Right lobe of liver (tissue), 6 donors: ENCODE measurements at regions not wholly inside any gene's neighbourhood (a gene's known extent, or its start where the extent isn't known, plus 50 kb on each side); places are given as distances from the start of the nearest gene placed in this dataset.

Source experiments
- ATAC-seq, 4 donors: fragments of 200-7000 bp; cut with Tn5 transposase; one replicate each; pipeline ENCODE4 v1.9.1; 2020; ENCODE audit warnings: mild to moderate bottlenecking in 4 of 4, moderate library complexity in 4 of 4
- DNase-seq, 3 donors: peaks; one replicate each; pipeline ENCODE4 v3.0.0-alpha.2; 2020
- H3K27ac ChIP-seq, 3 donors: fragments of 200-600 bp; one replicate each; pipeline ENCODE4 v1.8.0; 2022
- H3K27me3 ChIP-seq, 2 donors: fragments of 200-600 bp; one replicate each; pipeline ENCODE4 v1.8.0; 2022
- H3K36me3 ChIP-seq, 4 donors: fragments of 200-600 bp; sonication (generic) in 1 of 4; one replicate each; pipeline versions ENCODE4 v1.5.1 to v1.8.0; 2017 to 2022; ENCODE audit warnings: control low read depth in 1 of 4
- H3K4me1 ChIP-seq, 4 donors: fragments of 200-600 bp; sonication (generic) in 1 of 4; one replicate each; pipeline versions ENCODE4 v1.5.1 to v1.8.0; 2017 to 2022; ENCODE audit warnings: control low read depth in 1 of 4
- H3K4me3 ChIP-seq, 3 donors: fragments of 200-600 bp; one replicate each; pipeline ENCODE4 v1.8.0; 2022
- H3K9me3 ChIP-seq, 4 donors: fragments of 200-600 bp; sonication (generic) in 1 of 4; one replicate each; pipeline versions ENCODE4 v1.5.1 to v1.8.0; 2017 to 2022; ENCODE audit warnings: control low read depth in 1 of 4
- CTCF ChIP-seq, 4 donors: fragments of 200-600 bp in 3 of 4; fragments of 450-650 bp in 1 of 4; IDR thresholded peaks; one replicate each; pipeline versions ENCODE4 v1.5.1 to v1.8.0; 2016 to 2022; ENCODE audit warnings: antibody characterized with exemption in 4 of 4, mild to moderate bottlenecking in 2 of 4
- POLR2A ChIP-seq: fragments of 450-650 bp; IDR thresholded peaks from one replicate; pipeline ENCODE4 v1.6.1; 2017; ENCODE audit warnings: antibody characterized with exemption, mild to moderate bottlenecking
- WGBS: methylation state at CpG from one replicate; pipeline ENCODE4 v1.1.6; 2018; ENCODE audit warnings: low coverage, low lambda C conversion rate; ENCODE audit not compliant: insufficient coverage; ENCODE audit errors: missing lambda C conversion rate; 5-methylcytosine and 5-hydroxymethylcytosine counted together
- intact Hi-C, 2 donors: fragments of 100-400 bp; cut with DNase I; formaldehyde crosslinking; loops; one replicate each; pipeline versions ENCODE4 v1.11.2 to v1.14.1; 2022
- donor health status: DM: no; HTN: yes; CAD: no.
- donor health status: DM: no; HTN: no; CAD: no.
- donor health status: DM: no; HTN: no; CAD: no.
- donor health status: DM: no; HTN: yes; CAD: no.
- donor health status: DM: no; HTN: yes; CAD: no.

GRCh38 chr2:8587251-8587791 lies 94.5 kb upstream of the ID2 start:
- WGBS: 86% methylated on average over 4 of the region's 19 CpGs
- Histone ChIP-seq H3K27me3 (no peaks in the 10 kb centered on the region), H3K36me3 (no peaks in the 10 kb centered on the region), H3K4me3 (no peak overlapping the region), H3K9me3 (no peaks in the 10 kb centered on the region), H3K27ac (no peak overlapping the region), H3K4me1 (peaks cover 0 to 7% (median 0%) of the 10 kb centered on the region in 4 donors)
- ATAC-seq (no peak), DNase-seq (peak in 1 of 3 donors; percentile 38)
- TF ChIP-seq POLR2A: no peak
- intact Hi-C loops: no loop called here

- DNase-seq: peak in 1 of 3 donors; percentile 37
- Histone ChIP-seq H3K36me3 (no peaks in the 10 kb centered on the region), H3K9me3 (no peaks in the 10 kb centered on the region), H3K4me3 (no peak overlapping the region), H3K27ac (no peak overlapping the region), H3K27me3 (no peaks in the 10 kb centered on the region), H3K4me1 (peaks cover 0 to 7% (median 0%) of the 10 kb centered on the region in 4 donors)
- intact Hi-C loops: no loop called here
- no peak for ATAC-seq
- 90% methylated on average over 4 of the region's 7 CpGs for WGBS
- TF ChIP-seq CTCF (IDR thresholded peaks at IDR 0.05): no peak
- TF ChIP-seq POLR2A: no peak
Measured at GRCh38 chr2:8587920-8588830, 93.7 kb upstream of the ID2 start.

GRCh38 chr2:8588831-8589191 lies 93.0 kb upstream of the ID2 start:
- TF ChIP-seq POLR2A (no peak), CTCF (IDR thresholded peaks at IDR 0.05) (no peak)
- Histone ChIP-seq H3K9me3 (no peaks in the 10 kb centered on the region), H3K27ac (no peak overlapping the region), H3K4me3 (no peak overlapping the region), H3K27me3 (no peaks in the 10 kb centered on the region), H3K4me1 (peaks cover 0 to 7% (median 0%) of the 10 kb centered on the region in 4 donors), H3K36me3 (no peaks in the 10 kb centered on the region)
- ATAC-seq (no peak), DNase-seq (peak in 1 of 3 donors; percentile 31)
- intact Hi-C loops: no loop called here
- WGBS: 92% methylated on average over 2 of the region's 6 CpGs

- no peak for DNase-seq
- intact Hi-C loops: no loop called here
- ATAC-seq: no peak
- no peak for TF ChIP-seq POLR2A
- TF ChIP-seq CTCF (IDR thresholded peaks at IDR 0.05): no peak
- Histone ChIP-seq H3K36me3 (no peaks in the 10 kb centered on the region), H3K9me3 (no peaks in the 10 kb centered on the region), H3K27ac (no peak overlapping the region), H3K4me1 (no peaks in the 10 kb centered on the region), H3K27me3 (no peaks in the 10 kb centered on the region), H3K4me3 (no peak overlapping the region)
- 88% methylated on average over 1 of the region's 1 CpG for WGBS
Measured at GRCh38 chr2:8589721-8590120, 92.1 kb upstream of the ID2 start.

GRCh38 chr2:8590938-8591337 lies 90.9 kb upstream of the ID2 start:
- Histone ChIP-seq H3K36me3 (no peaks in the 10 kb centered on the region), H3K27me3 (no peaks in the 10 kb centered on the region), H3K4me1 (no peaks in the 10 kb centered on the region), H3K4me3 (no peak overlapping the region), H3K9me3 (no peaks in the 10 kb centered on the region), H3K27ac (no peak overlapping the region)
- intact Hi-C loops: no loop called here
- DNase-seq: no peak
- no peak for ATAC-seq
- 92% methylated on average over 6 of the region's 6 CpGs for WGBS
- TF ChIP-seq CTCF (IDR thresholded peaks at IDR 0.05) (no peak), POLR2A (no peak)
